HepG2 (cell line): ENCODE measurements at regions not wholly inside any gene's neighbourhood (a gene's known extent, or its start where the extent isn't known, plus 50 kb on each side); places are given as distances from the start of the nearest gene placed in this dataset.

ENCODE experiments used
- ATAC-seq: fragments of 200-7000 bp; cut with Tn5 transposase; 3 replicates; pipeline ENCODE4 v1.9.1; 2020; ENCODE audit warnings: mild to moderate bottlenecking, moderate library complexity
- BruUV-seq: library from RNA; stranded (reverse); fragments of 400-500 nt; replicated peaks from 2 replicates; lab custom pipeline; 2021; lab: Mats Ljungman, UMichigan
- CTCF ChIA-PET: fragments of 300-600 bp; formaldehyde crosslinking; extraction: SDS; loops from one replicate; lab custom pipeline; 2021; ENCODE audit warnings: low total read pairs, inconsistent platforms, low intra/inter-chr PET ratio; lab: Yijun Ruan, JAX
- POLR2A ChIA-PET: fragments of 350-600 bp; sonication (Branson Sonifier 250); formaldehyde crosslinking; loops from one replicate; lab custom pipeline; 2020; ENCODE audit warnings: antibody characterized with exemption, inconsistent platforms; lab: Yijun Ruan, JAX
- DNase-seq: peaks from one replicate; pipeline ENCODE4 v3.0.0-alpha.2; 2015; ENCODE audit warnings: low spot score
- FAIRE-seq: peaks from 3 replicates; lab custom pipeline; 2011; peaks lifted over from hg19 to GRCh38; lab: Jason Lieb, UNC
- H2AFZ ChIP-seq: one replicate; pipeline ENCODE4 v1.6.1; 2011; ENCODE audit warnings: low read length, inconsistent platforms
- H3K27ac ChIP-seq: fragments of 300-600 bp; 3 replicates; pipeline ENCODE4 v1.8.0; 2011; ENCODE audit warnings: mixed run types, mild to moderate bottlenecking, mixed read lengths, low read length, inconsistent platforms; ENCODE audit not compliant: insufficient read depth; ENCODE audit errors: extremely low read length
- H3K27me3 ChIP-seq, 2 experiments: fragments of 200-600 bp in 1 of 2; 2 replicates in 1 of 2; 3 replicates in 1 of 2; pipeline versions ENCODE4 v1.6.0 to v1.8.0; 2011; ENCODE audit warnings: low read length in 2 of 2, mild to moderate bottlenecking in 2 of 2, moderate library complexity in 2 of 2, inconsistent platforms in 1 of 2; ENCODE audit not compliant: insufficient read depth in 2 of 2, control insufficient read depth in 1 of 2
- H3K36me3 ChIP-seq, 2 experiments: fragments of 200-600 bp in 1 of 2; replicated peaks in 1 of 2; 2 replicates in 1 of 2; 3 replicates in 1 of 2; pipeline versions ENCODE4 v1.5.1 to v1.8.0; 2011; ENCODE audit warnings: low read length in 2 of 2, inconsistent platforms in 1 of 2; ENCODE audit not compliant: insufficient read depth in 2 of 2, control insufficient read depth in 1 of 2
- H3K4me1 ChIP-seq: 2 replicates; pipeline ENCODE4 v1.5.1; 2012; ENCODE audit warnings: low read length, inconsistent platforms; ENCODE audit not compliant: insufficient read depth
- H3K4me2 ChIP-seq: 2 replicates; pipeline ENCODE4 v1.6.0; 2011; ENCODE audit warnings: low read depth, low read length, inconsistent platforms
- H3K4me3 ChIP-seq, 3 experiments: fragments of 200-600 bp in 1 of 3; sonication (generic), shearing (Covaris generic) in 1 of 3; replicated peaks in 1 of 3; 2 replicates each; pipeline ENCODE4 v1.5.1; 2011 to 2016; ENCODE audit warnings: low read length in 3 of 3, inconsistent platforms in 2 of 3, low read depth in 2 of 3, mild to moderate bottlenecking in 2 of 3, control low read depth in 1 of 3, mixed read lengths in 1 of 3; ENCODE audit not compliant: insufficient read depth in 1 of 3
- H3K79me2 ChIP-seq: one replicate; pipeline ENCODE4 v1.6.1; 2011; ENCODE audit warnings: low read length, inconsistent platforms; ENCODE audit not compliant: insufficient read depth
- H3K9ac ChIP-seq: 2 replicates; pipeline ENCODE4 v1.6.0; 2011; ENCODE audit warnings: mild to moderate bottlenecking, low read depth, low read length, inconsistent platforms; ENCODE audit not compliant: insufficient read depth
- H3K9me3 ChIP-seq: 2 replicates; pipeline ENCODE4 v1.5.1; 2012; ENCODE audit warnings: mild to moderate bottlenecking, low read length
- H4K20me1 ChIP-seq: 2 replicates; pipeline ENCODE4 v1.6.0; 2011; ENCODE audit warnings: inconsistent platforms, mild to moderate bottlenecking, low read length, moderate library complexity; ENCODE audit not compliant: insufficient read depth
- KLF12 ChIP-seq: sonication (generic); formaldehyde crosslinking; IDR thresholded peaks from 2 replicates; pipeline ENCODE4 v1.4.0; 2020; ENCODE audit warnings: missing genetic modification reagents, borderline replicate concordance
- MED8 ChIP-seq: sonication (generic); formaldehyde crosslinking; IDR thresholded peaks from 2 replicates; pipeline ENCODE4 v1.8.1; 2023; ENCODE audit warnings: mild to moderate bottlenecking, missing genetic modification reagents; ENCODE audit not compliant: insufficient replicate concordance
- NFYC ChIP-seq: IDR thresholded peaks from 2 replicates; pipeline ENCODE4 v1.6.1; 2016; ENCODE audit warnings: missing genetic modification reagents, missing compliant biosample characterization
- PCBP1 ChIP-seq: fragments of 200-400 bp; formaldehyde crosslinking; IDR thresholded peaks from 2 replicates; pipeline ENCODE4 v1.6.1; 2017; ENCODE audit warnings: mild to moderate bottlenecking, low read depth, low read length, borderline replicate concordance
- SRY ChIP-seq: sonication (generic); formaldehyde crosslinking; IDR thresholded peaks from 2 replicates; pipeline ENCODE4 v1.8.0; 2022; ENCODE audit warnings: mild to moderate bottlenecking, missing genetic modification reagents
- STAG1 ChIP-seq: sonication (generic); formaldehyde crosslinking; IDR thresholded peaks from 2 replicates; pipeline ENCODE4 v1.4.0; 2020; ENCODE audit warnings: missing genetic modification reagents
- THYN1 ChIP-seq: sonication (generic); formaldehyde crosslinking; IDR thresholded peaks from 2 replicates; pipeline ENCODE4 v1.8.1; 2023; ENCODE audit warnings: low read depth, mild to moderate bottlenecking, moderate library complexity, missing genetic modification reagents, borderline replicate concordance
- TP53 ChIP-seq: sonication (generic); formaldehyde crosslinking; conservative IDR thresholded peaks from 2 replicates; pipeline ENCODE4 v1.4.0; 2020; ENCODE audit warnings: missing genetic modification reagents
- ZMYM4 ChIP-seq: sonication (generic); formaldehyde crosslinking; IDR thresholded peaks from 2 replicates; pipeline ENCODE4 v1.8.1; 2023; ENCODE audit warnings: mild to moderate bottlenecking, missing genetic modification reagents
- ZNF256 ChIP-seq: sonication (generic); formaldehyde crosslinking; conservative IDR thresholded peaks from 2 replicates; pipeline ENCODE4 v1.4.0; 2020; ENCODE audit warnings: missing genetic modification reagents
- ZNF33A ChIP-seq: sonication (generic); formaldehyde crosslinking; IDR thresholded peaks from 2 replicates; pipeline ENCODE4 v1.5.1; 2020; ENCODE audit warnings: missing genetic modification reagents, mild to moderate bottlenecking, moderate library complexity, borderline replicate concordance
- ZNF557 ChIP-seq: sonication (generic); formaldehyde crosslinking; IDR thresholded peaks from 2 replicates; pipeline ENCODE4 v1.4.0; 2020; ENCODE audit warnings: missing genetic modification reagents
- ZNF616 ChIP-seq: sonication (generic); formaldehyde crosslinking; IDR thresholded peaks from 2 replicates; pipeline ENCODE4 v1.5.0; 2020; ENCODE audit warnings: low read depth, mild to moderate bottlenecking, missing genetic modification reagents
- ZNF644 ChIP-seq: IDR thresholded peaks from 2 replicates; pipeline ENCODE4 v1.6.1; 2016; ENCODE audit warnings: low read depth
- ZNF678 ChIP-seq: sonication (generic); formaldehyde crosslinking; IDR thresholded peaks from 2 replicates; pipeline ENCODE4 v1.4.0; 2020; ENCODE audit warnings: mild to moderate bottlenecking, missing genetic modification reagents
- ZNF773 ChIP-seq: sonication (generic); formaldehyde crosslinking; IDR thresholded peaks from 2 replicates; pipeline ENCODE4 v1.4.0; 2020; ENCODE audit warnings: missing genetic modification reagents, borderline replicate concordance
- ZNF839 ChIP-seq: sonication (generic); formaldehyde crosslinking; IDR thresholded peaks from 2 replicates; pipeline ENCODE4 v1.4.0; 2020; ENCODE audit warnings: missing genetic modification reagents, mild to moderate bottlenecking, borderline replicate concordance
- ZSCAN31 ChIP-seq: sonication (generic); formaldehyde crosslinking; IDR thresholded peaks from 2 replicates; pipeline ENCODE4 v1.5.0; 2020; ENCODE audit warnings: low read depth, mild to moderate bottlenecking, missing genetic modification reagents
- WGBS: methylation state at CpG from one replicate; pipeline ENCODE4 v1.1.6; 2017; ENCODE audit warnings: low lambda C conversion rate; 5-methylcytosine and 5-hydroxymethylcytosine counted together
- in situ Hi-C: cut with HindIII; loops from 2 replicates; pipeline ENCODE4 v1.10.0; 2017; ENCODE audit warnings: low pct_unique_long_range_greater_than_20kb; ENCODE audit not compliant: extremely low pct_ligation_motif_present
- intact Hi-C: fragments of 100-400 bp; cut with micrococcal nuclease; formaldehyde crosslinking; loops from one replicate; pipeline ENCODE4 v1.10.0; 2022; ENCODE audit not compliant: unreplicated experiment
- TF ChIP-seq, protein P1 (sequence below): sonication (generic); formaldehyde crosslinking; IDR thresholded peaks from 2 replicates; pipeline ENCODE4 v1.4.0; 2020; ENCODE audit warnings: missing genetic modification reagents
- TF ChIP-seq, protein P2 (sequence below): sonication (generic); formaldehyde crosslinking; IDR thresholded peaks from 2 replicates; pipeline ENCODE4 v1.4.0; 2020; ENCODE audit warnings: mild to moderate bottlenecking, missing genetic modification reagents, borderline replicate concordance

GRCh38 chr3:24952388-24952787 lies 457.7 kb upstream of the THRB start:
- TF ChIP-seq, protein P1, sequence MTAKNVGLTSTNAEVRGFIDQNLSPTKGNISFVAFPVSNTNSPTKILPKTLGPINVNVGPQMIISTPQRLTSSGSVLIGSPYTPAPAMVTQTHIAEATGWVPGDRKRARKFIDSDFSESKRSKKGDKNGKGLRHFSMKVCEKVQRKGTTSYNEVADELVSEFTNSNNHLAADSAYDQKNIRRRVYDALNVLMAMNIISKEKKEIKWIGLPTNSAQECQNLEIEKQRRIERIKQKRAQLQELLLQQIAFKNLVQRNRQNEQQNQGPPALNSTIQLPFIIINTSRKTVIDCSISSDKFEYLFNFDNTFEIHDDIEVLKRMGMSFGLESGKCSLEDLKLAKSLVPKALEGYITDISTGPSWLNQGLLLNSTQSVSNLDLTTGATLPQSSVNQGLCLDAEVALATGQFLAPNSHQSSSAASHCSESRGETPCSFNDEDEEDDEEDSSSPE (CRISPR knock-in tag), result no peak
- TF ChIP-seq ZNF256 (no peak), ZNF33A (CRISPR knock-in tag) (no peak), ZNF773 (no peak), ZSCAN31 (CRISPR knock-in tag) (no peak), ZNF678 (CRISPR knock-in tag) (no peak), ZNF839 (CRISPR knock-in tag) (no peak), ZNF557 (CRISPR knock-in tag) (no peak), THYN1 (no peak), KLF12 (CRISPR knock-in tag) (no peak), NFYC (no peak), MED8 (CRISPR knock-in tag) (no peak), ZNF644 (CRISPR knock-in tag) (no peak), SRY (CRISPR knock-in tag) (no peak), ZMYM4 (CRISPR knock-in tag) (no peak), TP53 (CRISPR knock-in tag) (no peak), STAG1 (CRISPR knock-in tag) (no peak), ZNF616 (no peak), PCBP1 (no peak)
- TF ChIP-seq, protein P2, sequence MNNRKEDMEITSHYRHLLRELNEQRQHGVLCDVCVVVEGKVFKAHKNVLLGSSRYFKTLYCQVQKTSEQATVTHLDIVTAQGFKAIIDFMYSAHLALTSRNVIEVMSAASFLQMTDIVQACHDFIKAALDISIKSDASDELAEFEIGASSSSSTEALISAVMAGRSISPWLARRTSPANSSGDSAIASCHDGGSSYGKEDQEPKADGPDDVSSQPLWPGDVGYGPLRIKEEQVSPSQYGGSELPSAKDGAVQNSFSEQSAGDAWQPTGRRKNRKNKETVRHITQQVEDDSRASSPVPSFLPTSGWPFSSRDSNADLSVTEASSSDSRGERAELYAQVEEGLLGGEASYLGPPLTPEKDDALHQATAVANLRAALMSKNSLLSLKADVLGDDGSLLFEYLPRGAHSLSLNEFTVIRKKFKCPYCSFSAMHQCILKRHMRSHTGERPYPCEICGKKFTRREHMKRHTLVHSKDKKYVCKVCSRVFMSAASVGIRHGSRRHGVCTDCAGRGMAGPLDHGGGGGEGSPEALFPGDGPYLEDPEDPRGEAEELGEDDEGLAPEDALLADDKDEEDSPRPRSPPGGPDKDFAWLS (CRISPR knock-in tag), result no peak
- no peaks in the 10 kb centered on the region for H3K9me3 ChIP-seq
- no peaks in the 10 kb centered on the region for H4K20me1 ChIP-seq
- no peak overlapping the region for H3K9ac ChIP-seq
- no peak overlapping the region for H3K4me2 ChIP-seq
- H3K36me3 ChIP-seq, result no peaks in the 10 kb centered on the region
- in situ Hi-C loops (no loop called here), intact Hi-C loops (no loop called here)
- H3K4me1 ChIP-seq, result no peaks in the 10 kb centered on the region
- ATAC-seq (no peak), DNase-seq (no peak), FAIRE-seq (no peak)
- no peak overlapping the region for H2AFZ ChIP-seq
- POLR2A ChIA-PET, result no interaction called here
- CTCF ChIA-PET, result no interaction called here
- H3K27me3 ChIP-seq, result no peaks in the 10 kb centered on the region
- no peaks in the 10 kb centered on the region for H3K79me2 ChIP-seq
- no peak overlapping the region for H3K4me3 ChIP-seq
- no peak overlapping the region for H3K27ac ChIP-seq
- WGBS, result 14% methylated on average over 6 of the region's 6 CpGs
- BruUV-seq, result no TSS peak
